Suprapubic skin (tissue), 4 donors: ENCODE measurements at regions not wholly inside any gene's neighbourhood (a gene's known extent, or its start where the extent isn't known, plus 50 kb on each side); places are given as distances from the start of the nearest gene placed in this dataset.

Experiments used
- CTCF ChIP-seq, 2 donors: fragments of 200-600 bp in 1 of 2; fragments of 450-650 bp in 1 of 2; sonication (generic) in 1 of 2; IDR thresholded peaks; one replicate each; pipeline ENCODE4 v1.5.1; 2016 to 2019; ENCODE audit warnings: antibody characterized with exemption in 2 of 2, mild to moderate bottlenecking in 1 of 2, moderate library complexity in 1 of 2
- EP300 ChIP-seq: sonication (generic); formaldehyde crosslinking; IDR thresholded peaks from one replicate; pipeline ENCODE4 v1.6.1; 2017; ENCODE audit warnings: antibody characterized with exemption
- POLR2A ChIP-seq, 2 donors: fragments of 450-650 bp; IDR thresholded peaks; one replicate each; pipeline ENCODE4 v1.6.1; 2017; ENCODE audit warnings: antibody characterized with exemption in 2 of 2, mild to moderate bottlenecking in 2 of 2, moderate library complexity in 2 of 2
- POLR2AphosphoS5 ChIP-seq, 3 donors: sonication (generic); formaldehyde crosslinking; IDR thresholded peaks; one replicate each; pipeline ENCODE4 v1.6.1; 2017; ENCODE audit warnings: antibody characterized with exemption in 3 of 3

GRCh38 chr1:98458511-98459485, 202.7 kb upstream of the SNX7 start:
- TF ChIP-seq POLR2AphosphoS5 (IDR thresholded peaks at IDR 0.05), result no peak
- no peak for TF ChIP-seq CTCF (IDR thresholded peaks at IDR 0.05)
- no peak for TF ChIP-seq POLR2A (IDR thresholded peaks at IDR 0.05)
- TF ChIP-seq EP300, result no peak
